ENCODE measurements at regions not wholly inside any gene's neighbourhood (a gene's known extent, or its start where the extent isn't known, plus 50 kb on each side); places are given as distances from the start of the nearest gene placed in this dataset.

DNA sequence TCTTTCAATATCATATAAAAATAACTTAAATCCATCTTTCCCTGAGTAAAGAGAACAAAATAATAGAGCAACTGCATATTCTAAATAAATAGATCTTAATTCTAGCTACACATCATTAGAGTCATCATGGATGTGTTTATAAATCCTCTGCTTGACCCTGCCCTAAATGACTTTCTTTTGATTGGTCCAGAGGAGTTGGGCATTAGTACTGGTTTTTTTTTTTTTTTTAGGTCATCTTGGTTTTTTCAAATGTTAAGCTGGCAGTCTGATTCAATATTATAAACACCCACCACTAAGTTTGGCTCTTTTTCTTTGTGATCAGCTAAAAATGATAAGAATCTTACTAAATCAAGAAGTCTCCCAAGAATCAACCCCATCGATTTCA, 504.0 kb upstream of the CBLB start:
- CTCF ChIA-PET: interaction anchor here (0.6 kb wide), 1 partner anchor 44 kb away, joined by 3 read pairs; no protein-coding TSS in a partner anchor
- no peak for ATAC-seq
- no peaks in the 10 kb centered on the region for H3K36me3 Mint-ChIP-seq (ENCODE audit: low read depth)

DNA sequence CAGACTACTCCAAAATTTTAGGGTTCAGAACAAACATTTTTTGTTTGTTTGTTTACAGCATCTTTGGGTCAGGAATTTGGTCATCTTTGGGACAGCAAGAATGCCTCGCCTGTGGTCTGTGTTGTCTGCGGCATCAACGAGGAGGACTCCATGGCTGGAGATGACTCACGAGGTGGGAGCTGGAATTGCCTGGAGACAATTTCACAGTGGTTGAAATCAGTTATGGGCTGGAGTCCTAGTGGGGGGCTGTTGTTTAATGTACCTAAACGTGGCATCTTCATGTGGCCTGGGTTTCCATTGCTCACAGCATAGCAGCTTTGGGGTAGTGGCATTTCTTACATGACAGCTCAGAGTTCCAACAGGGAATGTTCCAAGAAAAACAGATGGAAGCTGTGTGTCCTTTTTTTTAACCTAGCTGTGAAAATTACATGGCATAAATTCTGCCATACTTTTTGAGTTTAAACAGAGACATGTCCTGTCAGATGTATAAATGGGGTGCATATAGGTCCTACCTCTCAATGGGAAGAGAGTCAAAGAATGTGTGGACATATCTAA, 507.3 kb upstream of the CBLB start:
- ATAC-seq (no peak), DNase-seq (no peak)
- Mint-ChIP-seq H3K9me3 (ENCODE audit: low read depth) (no peaks in the 10 kb centered on the region), H3K4me1 (peaks cover 2% of the 10 kb centered on the region), H3K4me3 (no peak overlapping the region), H3K27ac (no peak overlapping the region), H3K36me3 (ENCODE audit: low read depth) (no peaks in the 10 kb centered on the region), H3K27me3 (peaks cover 1% of the 10 kb centered on the region)
- intact Hi-C loops (cut with DNase I, micrococcal nuclease): no loop called here
- CTCF ChIA-PET: no interaction called here
- POLR2A ChIA-PET: interaction anchor here (0.6 kb wide), 2 partner anchors 33 to 709 kb away, joined by 3 read pairs; no protein-coding TSS in a partner anchor

More for the DNA sequence above, 504.0 kb upstream of the CBLB start:
- no peak for DNase-seq
- H3K4me1 Mint-ChIP-seq: peaks cover 2% of the 10 kb centered on the region
- intact Hi-C loops (cut with DNase I, micrococcal nuclease): no loop called here
- peaks cover 1% of the 10 kb centered on the region for H3K27me3 Mint-ChIP-seq
- POLR2A ChIA-PET: no interaction called here
- no peaks in the 10 kb centered on the region for H3K9me3 Mint-ChIP-seq (ENCODE audit: low read depth)
- no peak overlapping the region for H3K4me3 Mint-ChIP-seq
- no peak overlapping the region for H3K27ac Mint-ChIP-seq

DNA sequence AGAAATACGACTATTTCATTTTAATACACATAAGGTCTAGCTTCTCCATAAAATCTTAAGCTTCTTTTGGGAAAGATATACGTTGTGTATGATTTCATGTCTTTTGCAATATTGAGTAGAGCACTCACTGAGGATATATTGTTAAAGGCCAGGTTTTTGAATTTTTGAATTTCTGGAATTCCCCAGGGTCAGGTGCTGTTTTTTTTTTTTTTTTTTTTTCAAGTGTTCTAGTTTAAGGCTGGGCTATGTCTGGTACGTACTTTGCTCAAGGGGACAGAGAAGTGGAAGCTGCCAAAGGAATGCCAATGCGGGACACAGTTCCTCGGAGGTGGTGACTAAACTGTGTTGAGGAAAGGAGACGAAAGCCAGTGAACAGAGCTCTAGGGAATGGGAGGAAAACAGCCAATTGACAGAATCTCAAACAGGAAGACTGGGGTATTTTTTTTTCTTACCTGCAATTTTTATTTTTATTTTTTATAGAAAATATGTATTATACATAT, 510.5 kb upstream of the CBLB start:
- H3K36me3 Mint-ChIP-seq (ENCODE audit: low read depth): no peaks in the 10 kb centered on the region
- peaks cover 2% of the 10 kb centered on the region for H3K4me1 Mint-ChIP-seq
- H3K27ac Mint-ChIP-seq: no peak overlapping the region
- ChIA-PET POLR2A (no interaction called here), CTCF (interaction anchor here (1.4 kb wide), 2 partner anchors 14 to 19 kb away, joined by 3 read pairs; no protein-coding TSS in a partner anchor)
- no peak overlapping the region for H3K4me3 Mint-ChIP-seq
- DNase-seq (no peak), ATAC-seq (no peak)
- H3K27me3 Mint-ChIP-seq: no peaks in the 10 kb centered on the region
- intact Hi-C loops (cut with DNase I, micrococcal nuclease): no loop called here
- H3K9me3 Mint-ChIP-seq (ENCODE audit: low read depth): no peaks in the 10 kb centered on the region

DNA sequence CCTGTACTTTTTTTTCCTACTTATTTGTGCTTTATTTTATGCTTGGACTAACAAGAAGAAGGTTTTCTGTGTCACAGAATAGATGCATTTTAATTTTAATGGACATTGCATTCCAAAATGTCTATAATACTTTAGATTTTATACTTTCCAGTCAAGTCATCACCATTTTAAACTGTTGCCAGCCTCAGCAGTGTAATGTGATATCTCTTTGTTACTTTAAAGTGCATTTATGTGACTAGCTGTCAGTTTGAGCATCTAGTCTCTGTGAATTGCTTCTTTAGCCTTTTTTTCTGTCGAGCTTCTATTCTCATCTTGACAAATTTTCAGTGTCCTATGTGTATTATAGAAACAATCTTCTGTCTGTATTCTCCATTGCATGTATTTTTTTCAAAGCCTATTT, 511.4 kb upstream of the CBLB start:
- POLR2A ChIA-PET: no interaction called here

DNA sequence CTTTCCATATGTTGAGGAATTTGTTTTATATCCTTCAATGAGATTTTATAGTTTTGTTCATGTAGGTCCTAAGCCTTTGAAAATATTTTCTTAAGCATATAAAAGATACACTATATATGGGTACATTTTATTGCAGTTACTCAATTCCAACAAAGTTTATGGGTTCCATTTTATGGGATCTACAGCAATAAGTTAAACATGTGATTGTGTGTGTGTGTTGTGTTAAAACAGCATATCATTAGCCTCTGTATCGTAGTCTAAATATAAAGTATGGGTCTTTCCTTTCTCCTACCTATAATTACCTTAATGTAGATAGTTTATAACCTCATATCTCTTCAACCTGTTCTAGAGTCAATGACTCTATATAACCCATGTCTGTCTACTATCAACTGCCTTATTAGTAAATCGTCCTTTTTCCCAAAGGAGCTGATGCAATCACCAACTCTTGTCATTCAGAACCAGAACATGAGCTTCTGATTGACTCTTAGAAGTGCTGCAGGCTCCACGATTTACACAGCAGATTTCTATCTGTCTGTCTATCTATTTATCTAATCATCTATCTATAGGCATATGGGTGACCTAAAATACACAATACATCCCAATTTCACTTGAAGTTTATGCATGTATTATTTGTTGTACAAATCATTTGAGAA, 512.6 kb upstream of the CBLB start:
- DNase-seq (no peak), ATAC-seq (no peak)
- Mint-ChIP-seq H3K4me1 (no peaks in the 10 kb centered on the region), H3K27me3 (peaks cover 2% of the 10 kb centered on the region), H3K4me3 (no peak overlapping the region), H3K36me3 (ENCODE audit: low read depth) (no peaks in the 10 kb centered on the region), H3K9me3 (ENCODE audit: low read depth) (no peaks in the 10 kb centered on the region), H3K27ac (no peak overlapping the region)
- ChIA-PET CTCF (interaction anchor here (0.7 to 1.0 kb wide), 4 partner anchors 10 to 161 kb away, joined by 3 read pairs; no protein-coding TSS in a partner anchor), POLR2A (no interaction called here)
- intact Hi-C loops (cut with DNase I, micrococcal nuclease): no loop called here

More for the DNA sequence above, 511.4 kb upstream of the CBLB start:
- H3K9me3 Mint-ChIP-seq (ENCODE audit: low read depth): no peaks in the 10 kb centered on the region
- CTCF ChIA-PET: interaction anchor here (1.4 kb wide), 1 partner anchor 18 kb away, joined by 3 read pairs; no protein-coding TSS in a partner anchor
- H3K4me3 Mint-ChIP-seq: no peak overlapping the region
- intact Hi-C loops (cut with DNase I, micrococcal nuclease): no loop called here
- DNase-seq (no peak), ATAC-seq (no peak)
- no peaks in the 10 kb centered on the region for H3K27me3 Mint-ChIP-seq
- H3K27ac Mint-ChIP-seq: no peak overlapping the region
- no peaks in the 10 kb centered on the region for H3K36me3 Mint-ChIP-seq (ENCODE audit: low read depth)
- H3K4me1 Mint-ChIP-seq: peaks cover 2% of the 10 kb centered on the region

DNA sequence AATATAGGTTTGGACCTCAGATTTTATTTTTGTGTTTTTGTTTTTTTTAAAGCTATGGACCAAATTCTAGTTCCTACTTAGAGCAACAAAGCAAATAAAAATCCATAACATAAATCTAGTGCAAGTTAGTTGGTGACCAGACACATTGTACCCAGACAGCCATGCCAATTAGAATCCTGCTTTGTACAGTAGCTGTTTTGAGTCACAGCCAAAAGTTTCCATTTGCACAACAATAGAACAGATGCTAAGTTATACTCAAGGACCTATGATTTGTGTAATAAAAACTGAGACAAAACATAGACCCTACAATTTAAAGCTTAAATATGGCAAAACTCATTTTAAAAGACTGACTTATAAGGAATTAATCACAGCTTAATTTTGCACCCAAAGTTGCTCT, 513.1 kb upstream of the CBLB start:
- CTCF ChIA-PET: interaction anchor here (0.7 to 1.0 kb wide), 4 partner anchors 9 to 160 kb away, joined by 3 read pairs; no protein-coding TSS in a partner anchor
- ATAC-seq: no peak
- Mint-ChIP-seq H3K36me3 (ENCODE audit: low read depth) (no peaks in the 10 kb centered on the region), H3K4me1 (no peaks in the 10 kb centered on the region), H3K9me3 (ENCODE audit: low read depth) (no peaks in the 10 kb centered on the region), H3K4me3 (no peak overlapping the region), H3K27me3 (peaks cover 2% of the 10 kb centered on the region), H3K27ac (no peak overlapping the region)
- DNase-seq: no peak
- POLR2A ChIA-PET: no interaction called here
- intact Hi-C loops (cut with DNase I, micrococcal nuclease): no loop called here

DNA sequence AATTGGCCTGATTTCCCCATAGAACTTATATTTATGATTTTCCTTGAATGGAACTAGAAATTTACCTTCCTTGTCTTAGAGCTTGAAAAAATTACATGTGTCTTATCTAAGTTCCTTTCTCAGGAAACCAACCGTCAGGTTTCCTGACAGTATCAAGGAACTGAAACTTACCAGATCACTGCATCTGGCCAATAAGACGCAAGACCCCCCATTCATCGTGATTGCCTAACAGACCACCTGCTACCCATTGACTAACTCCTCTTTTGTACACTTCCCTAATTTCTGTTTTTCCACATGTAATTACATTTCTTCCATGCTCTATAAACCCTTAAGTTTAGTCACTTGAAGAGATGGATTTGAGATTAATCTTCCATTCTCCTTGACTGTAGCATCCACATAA, 517.2 kb upstream of the CBLB start:
- Mint-ChIP-seq H3K4me1 (no peaks in the 10 kb centered on the region), H3K27me3 (peaks cover 4% of the 10 kb centered on the region), H3K36me3 (ENCODE audit: low read depth) (no peaks in the 10 kb centered on the region), H3K4me3 (no peak overlapping the region), H3K9me3 (ENCODE audit: low read depth) (no peaks in the 10 kb centered on the region), H3K27ac (no peak overlapping the region)
- intact Hi-C loops (cut with DNase I, micrococcal nuclease): no loop called here
- ChIA-PET POLR2A (no interaction called here), CTCF (no interaction called here)
- ATAC-seq (no peak), DNase-seq (no peak)

DNA sequence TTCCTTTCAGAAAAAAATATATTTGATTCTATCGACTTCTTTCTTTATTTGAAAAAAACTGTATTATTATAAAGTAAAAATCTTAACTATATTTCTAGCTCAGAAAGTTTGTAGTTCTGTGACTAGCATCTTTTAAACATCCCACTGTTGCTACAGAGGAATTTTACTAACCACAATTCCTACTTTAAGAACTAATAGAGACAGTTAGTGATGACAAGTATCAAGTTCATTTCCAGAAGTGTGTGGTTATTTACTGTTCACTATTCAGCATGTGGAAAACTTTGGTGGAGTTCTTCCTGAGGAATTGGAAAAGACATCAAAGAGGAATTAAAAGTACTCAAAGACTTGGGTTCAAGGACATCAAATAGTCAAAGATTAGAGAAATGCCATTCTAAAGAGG, 524.1 kb upstream of the CBLB start:
- ChIA-PET CTCF (interaction anchor here (0.7 to 1.0 kb wide), 2 partner anchors 14 to 60 kb away, joined by 3 read pairs; no protein-coding TSS in a partner anchor), POLR2A (no interaction called here)

DNA sequence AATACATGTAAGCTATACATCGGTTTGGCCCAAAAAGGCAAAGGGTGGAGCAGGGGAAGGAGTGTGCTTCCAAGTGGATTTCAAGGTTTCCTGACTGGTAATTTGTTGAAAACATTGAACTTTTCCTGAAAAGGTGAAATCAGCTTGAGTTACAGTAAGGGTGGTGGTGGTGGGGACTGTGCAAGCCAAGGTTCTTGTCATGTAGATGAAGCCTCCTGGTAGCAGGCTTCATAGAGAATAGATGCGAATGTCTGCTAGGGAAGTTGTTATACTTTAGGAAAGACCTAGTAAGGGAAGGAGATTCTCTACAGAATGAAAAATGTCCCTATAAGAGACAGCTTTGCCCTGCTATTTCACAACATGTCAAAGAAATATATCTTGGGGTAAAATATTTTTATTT, 528.2 kb upstream of the CBLB start:
- CTCF ChIA-PET: interaction anchor here (1.6 kb wide), 1 partner anchor 10 kb away, joined by 4 read pairs; no protein-coding TSS in a partner anchor

More for the DNA sequence above, 524.1 kb upstream of the CBLB start:
- no peak for ATAC-seq
- H3K36me3 Mint-ChIP-seq (ENCODE audit: low read depth): no peaks in the 10 kb centered on the region
- H3K27ac Mint-ChIP-seq: no peak overlapping the region
- H3K9me3 Mint-ChIP-seq (ENCODE audit: low read depth): no peaks in the 10 kb centered on the region
- no peak for DNase-seq
- intact Hi-C loops (cut with DNase I, micrococcal nuclease): no loop called here
- H3K4me1 Mint-ChIP-seq: no peaks in the 10 kb centered on the region
- peaks cover 3% of the 10 kb centered on the region for H3K27me3 Mint-ChIP-seq
- no peak overlapping the region for H3K4me3 Mint-ChIP-seq

DNA sequence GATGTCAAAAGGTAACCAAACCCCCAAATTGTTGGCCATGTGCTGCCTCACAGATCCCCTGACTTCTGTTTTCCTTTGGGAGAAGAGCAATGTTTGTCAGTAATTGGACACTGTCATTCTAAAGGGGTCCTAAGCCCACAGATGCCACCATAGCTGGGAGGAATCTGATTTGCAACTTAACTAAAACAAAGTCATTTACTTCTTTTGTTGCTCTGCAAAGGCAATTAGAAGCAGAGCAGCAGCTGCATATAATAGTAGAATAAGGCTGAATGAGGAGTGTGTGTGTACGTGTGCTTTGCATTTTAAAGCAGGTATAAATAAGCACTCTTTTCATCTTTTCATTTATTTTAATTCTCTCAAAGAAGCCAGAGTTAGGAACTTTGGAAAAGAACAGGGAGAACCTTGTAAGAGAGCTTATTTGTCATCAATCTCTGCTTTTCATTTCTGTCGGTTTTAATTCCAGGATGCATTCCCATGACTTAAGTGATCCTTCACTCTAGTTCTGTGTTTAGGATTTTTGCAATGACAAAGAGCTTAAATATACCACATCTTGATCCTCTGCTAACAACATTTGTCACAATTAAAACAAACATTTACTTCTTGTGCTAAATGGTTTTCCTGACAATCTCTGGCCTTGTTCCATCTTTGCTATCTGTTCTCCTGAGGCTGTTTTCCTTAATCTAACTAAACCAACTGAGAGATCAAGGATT, 530.2 kb upstream of the CBLB start:
- ATAC-seq (no peak), DNase-seq (no peak)
- no peak overlapping the region for H3K27ac Mint-ChIP-seq
- ChIA-PET POLR2A (no interaction called here), CTCF (interaction anchor here (0.5 to 1.7 kb wide), 4 partner anchors 10 to 598 kb away, joined by 3 to 4 read pairs (median 4); no protein-coding TSS in a partner anchor)
- H3K36me3 Mint-ChIP-seq (ENCODE audit: low read depth): no peaks in the 10 kb centered on the region
- no peak overlapping the region for H3K4me3 Mint-ChIP-seq
- peaks cover 3% of the 10 kb centered on the region for H3K4me1 Mint-ChIP-seq
- intact Hi-C loops (cut with DNase I, micrococcal nuclease): no loop called here
- H3K9me3 Mint-ChIP-seq (ENCODE audit: low read depth): no peaks in the 10 kb centered on the region
- no peaks in the 10 kb centered on the region for H3K27me3 Mint-ChIP-seq

More for the DNA sequence above, 528.2 kb upstream of the CBLB start:
- DNase-seq (no peak), ATAC-seq (no peak)
- intact Hi-C loops (cut with DNase I, micrococcal nuclease): no loop called here
- H3K4me1 Mint-ChIP-seq: peaks cover 3% of the 10 kb centered on the region
- H3K9me3 Mint-ChIP-seq (ENCODE audit: low read depth): no peaks in the 10 kb centered on the region
- POLR2A ChIA-PET: no interaction called here
- H3K27me3 Mint-ChIP-seq: no peaks in the 10 kb centered on the region
- no peaks in the 10 kb centered on the region for H3K36me3 Mint-ChIP-seq (ENCODE audit: low read depth)
- no peak overlapping the region for H3K27ac Mint-ChIP-seq
- no peak overlapping the region for H3K4me3 Mint-ChIP-seq

DNA sequence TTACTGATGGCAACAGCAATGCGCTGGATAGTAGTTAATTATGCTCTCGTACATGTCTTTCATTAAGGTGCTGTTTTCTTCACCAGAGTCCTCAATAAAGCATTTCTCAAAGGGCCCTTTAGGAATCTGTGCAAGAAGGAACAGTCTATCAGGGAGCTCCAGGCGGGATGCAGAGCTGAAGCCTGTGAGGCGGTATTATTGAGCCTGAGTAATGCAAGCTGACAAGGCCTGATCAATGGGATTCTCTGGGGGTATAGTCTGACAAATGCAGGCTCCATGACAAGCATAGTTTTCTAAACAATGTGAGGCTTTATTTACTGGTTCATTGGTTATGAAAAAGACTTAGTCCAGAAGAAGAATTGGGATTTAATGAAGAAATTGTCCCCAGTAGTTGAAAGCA, 530.9 kb upstream of the CBLB start:
- CTCF ChIA-PET: no interaction called here
- Mint-ChIP-seq H3K4me1 (peaks cover 3% of the 10 kb centered on the region), H3K27me3 (no peaks in the 10 kb centered on the region), H3K4me3 (no peak overlapping the region), H3K36me3 (ENCODE audit: low read depth) (no peaks in the 10 kb centered on the region), H3K27ac (no peak overlapping the region), H3K9me3 (ENCODE audit: low read depth) (no peaks in the 10 kb centered on the region)
- intact Hi-C loops (cut with DNase I, micrococcal nuclease): no loop called here
- ATAC-seq (no peak), DNase-seq (no peak)
- POLR2A ChIA-PET: no interaction called here
